ENCODE measurements at regions not wholly inside any gene's neighbourhood (a gene's known extent, or its start where the extent isn't known, plus 50 kb on each side); places are given as distances from the start of the nearest gene placed in this dataset.

DNA sequence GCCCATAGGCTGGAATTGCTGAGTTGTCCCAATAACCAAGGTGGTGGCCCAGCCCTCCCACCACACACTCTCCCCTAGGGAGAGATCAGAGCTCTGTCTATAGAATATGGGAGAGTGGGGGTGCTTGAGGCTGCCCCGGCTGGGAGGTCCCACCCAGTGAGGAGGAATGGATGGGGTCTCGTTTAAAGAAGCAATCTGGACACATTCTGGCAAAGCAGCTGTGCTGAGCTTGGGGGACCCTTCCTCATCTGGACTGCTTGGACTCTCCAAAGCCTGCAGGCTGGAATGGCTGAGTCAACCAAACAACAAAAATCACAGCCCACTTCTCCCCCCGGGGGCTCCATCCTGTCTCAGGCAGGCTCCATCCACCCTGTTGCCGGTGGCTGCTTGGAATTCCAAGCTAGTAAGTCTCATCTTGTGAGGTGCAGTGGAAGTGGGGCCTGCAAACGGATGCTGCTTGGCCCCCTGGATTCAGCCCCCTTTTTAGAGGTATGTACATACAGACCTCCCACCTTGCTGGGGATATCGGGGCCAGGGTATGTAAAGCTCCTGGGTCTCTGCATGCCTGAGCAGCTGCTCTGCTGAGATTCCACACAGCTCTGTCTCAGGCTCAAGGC lies 67.1 kb upstream of the FAM78B start:
- TF ChIP-seq, protein P1, sequence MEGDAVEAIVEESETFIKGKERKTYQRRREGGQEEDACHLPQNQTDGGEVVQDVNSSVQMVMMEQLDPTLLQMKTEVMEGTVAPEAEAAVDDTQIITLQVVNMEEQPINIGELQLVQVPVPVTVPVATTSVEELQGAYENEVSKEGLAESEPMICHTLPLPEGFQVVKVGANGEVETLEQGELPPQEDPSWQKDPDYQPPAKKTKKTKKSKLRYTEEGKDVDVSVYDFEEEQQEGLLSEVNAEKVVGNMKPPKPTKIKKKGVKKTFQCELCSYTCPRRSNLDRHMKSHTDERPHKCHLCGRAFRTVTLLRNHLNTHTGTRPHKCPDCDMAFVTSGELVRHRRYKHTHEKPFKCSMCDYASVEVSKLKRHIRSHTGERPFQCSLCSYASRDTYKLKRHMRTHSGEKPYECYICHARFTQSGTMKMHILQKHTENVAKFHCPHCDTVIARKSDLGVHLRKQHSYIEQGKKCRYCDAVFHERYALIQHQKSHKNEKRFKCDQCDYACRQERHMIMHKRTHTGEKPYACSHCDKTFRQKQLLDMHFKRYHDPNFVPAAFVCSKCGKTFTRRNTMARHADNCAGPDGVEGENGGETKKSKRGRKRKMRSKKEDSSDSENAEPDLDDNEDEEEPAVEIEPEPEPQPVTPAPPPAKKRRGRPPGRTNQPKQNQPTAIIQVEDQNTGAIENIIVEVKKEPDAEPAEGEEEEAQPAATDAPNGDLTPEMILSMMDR (IDR thresholded peaks at IDR 0.05; ENCODE audit: low read length), result no peak
- TF ChIP-seq EZH2phosphoT487 (IDR thresholded peaks at IDR 0.05; ENCODE audit: low read length) (no peak), EZH2 (optimal IDR thresholded peaks at IDR 0.05; ENCODE audit: low read depth, low read length) (no peak)

All from MM.1S (cell line).